ENCODE measurements at regions not wholly inside any gene's neighbourhood (a gene's known extent, or its start where the extent isn't known, plus 50 kb on each side); places are given as distances from the start of the nearest gene placed in this dataset.

GRCh38 chr21:32132409-32132808 is 146.4 kb downstream of the MIS18A start:
- no peak for DNase-seq

GRCh38 chr21:32131960-32132359 is 146.9 kb downstream of the MIS18A start:
- no peak for DNase-seq

GRCh38 chr21:32131164-32131563 is 147.7 kb downstream of the MIS18A start:
- DNase-seq: no peak

DNA sequence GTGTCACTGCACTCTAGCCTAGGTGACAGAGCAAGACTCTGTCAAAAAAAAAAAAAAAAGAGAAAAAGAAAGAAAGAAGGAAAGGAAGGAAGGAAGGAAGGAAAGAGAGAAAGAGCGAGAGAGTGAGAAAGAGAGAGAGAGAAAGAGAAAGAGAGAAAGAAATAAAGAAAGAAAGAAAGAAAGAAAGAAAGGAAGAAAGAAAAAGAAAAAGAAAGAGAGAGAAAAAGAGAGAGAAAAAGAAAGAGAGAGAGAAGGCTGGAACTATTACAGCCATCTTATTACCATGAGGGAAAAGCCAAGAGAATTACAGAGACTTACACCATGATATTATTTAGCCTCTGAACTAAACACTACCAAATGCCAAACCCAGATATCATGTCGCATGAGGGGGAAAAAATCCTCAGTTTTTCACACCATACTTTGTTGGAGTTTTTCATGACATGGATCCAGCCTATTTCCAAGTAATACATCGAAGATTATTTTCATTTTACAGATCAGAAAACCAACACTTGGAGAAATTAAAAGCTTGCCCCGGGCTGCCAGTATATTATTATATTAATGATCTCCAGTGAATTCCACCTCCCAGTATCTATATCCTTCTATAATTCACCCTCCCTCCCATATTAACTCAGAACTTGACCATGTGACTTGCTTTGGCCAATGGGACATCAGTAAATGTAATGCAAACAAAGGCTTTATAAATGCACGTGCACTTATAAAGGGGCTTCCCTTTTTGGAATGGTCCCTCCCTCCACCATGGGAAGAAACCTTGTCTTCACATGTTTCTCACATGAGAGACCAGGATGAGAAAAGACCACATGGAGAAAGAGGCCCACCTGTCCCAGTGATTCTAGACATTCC is 148.6 kb downstream of the MIS18A start:
- DNase-seq: no peak

DNA sequence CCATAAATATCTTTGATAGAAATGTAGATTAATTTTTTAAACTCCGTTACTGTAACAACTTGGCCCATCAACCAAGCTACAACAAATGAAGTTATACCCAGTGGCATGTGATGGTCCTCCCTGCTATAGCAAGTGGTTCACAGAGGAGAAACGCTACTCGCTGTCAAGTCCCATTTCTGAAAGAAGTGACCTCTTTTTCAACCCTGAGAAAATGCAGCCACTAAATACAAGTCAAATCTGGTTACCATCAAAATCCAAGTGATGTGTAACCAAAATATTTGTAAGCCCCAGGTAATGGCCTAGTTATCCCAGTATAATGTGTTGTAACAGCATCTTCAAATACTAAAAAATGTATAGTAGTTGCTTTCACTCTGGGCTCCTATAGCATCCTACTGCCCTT is 151.8 kb downstream of the MIS18A start:
- no peak for DNase-seq

- no peak for DNase-seq
These were observed 156.8 kb downstream of the MIS18A start for GRCh38 chr21:32122082-32122481.

- no peak for DNase-seq
These were observed 158.6 kb downstream of the MIS18A start for GRCh38 chr21:32120230-32120629.

DNA sequence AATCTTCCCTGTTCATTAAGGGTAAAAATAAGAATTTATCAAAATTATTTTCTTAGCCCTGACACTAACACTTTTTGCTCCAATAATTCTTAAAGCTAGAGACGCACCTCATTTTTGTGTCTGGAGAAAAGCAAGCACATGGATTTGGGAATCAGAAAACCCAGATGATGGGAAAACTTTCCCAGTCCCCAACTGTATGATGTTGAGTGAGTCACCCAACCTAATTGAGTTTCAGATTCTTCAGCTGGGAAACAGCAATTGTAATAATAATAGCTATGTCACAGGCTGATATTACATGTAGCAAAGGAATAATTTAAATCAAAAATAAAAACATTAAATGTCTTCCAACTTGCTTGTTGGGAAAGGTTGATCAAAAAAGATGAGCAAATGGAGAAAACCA is 159.0 kb downstream of the MIS18A start:
- DNase-seq: no peak

DNA sequence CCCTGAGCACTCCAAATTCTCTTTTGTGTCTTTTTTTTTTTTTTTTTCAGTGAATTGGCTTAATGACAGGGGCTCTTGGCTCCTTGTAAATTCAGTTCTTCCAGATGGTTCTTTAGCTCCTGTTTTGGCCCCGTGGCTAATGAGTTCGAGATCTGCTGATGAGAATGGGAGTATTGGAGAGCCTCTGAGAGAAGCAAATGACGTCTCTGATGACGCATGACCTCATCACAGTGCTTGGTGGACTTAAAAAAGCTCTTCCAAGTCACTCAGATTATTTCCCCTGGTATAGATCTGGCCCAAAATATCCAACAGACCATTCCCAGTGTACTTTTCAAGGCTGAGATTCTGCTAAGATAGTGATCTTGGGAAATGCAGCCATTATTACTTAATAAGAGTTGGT is 159.5 kb downstream of the MIS18A start:
- DNase-seq: no peak

DNA sequence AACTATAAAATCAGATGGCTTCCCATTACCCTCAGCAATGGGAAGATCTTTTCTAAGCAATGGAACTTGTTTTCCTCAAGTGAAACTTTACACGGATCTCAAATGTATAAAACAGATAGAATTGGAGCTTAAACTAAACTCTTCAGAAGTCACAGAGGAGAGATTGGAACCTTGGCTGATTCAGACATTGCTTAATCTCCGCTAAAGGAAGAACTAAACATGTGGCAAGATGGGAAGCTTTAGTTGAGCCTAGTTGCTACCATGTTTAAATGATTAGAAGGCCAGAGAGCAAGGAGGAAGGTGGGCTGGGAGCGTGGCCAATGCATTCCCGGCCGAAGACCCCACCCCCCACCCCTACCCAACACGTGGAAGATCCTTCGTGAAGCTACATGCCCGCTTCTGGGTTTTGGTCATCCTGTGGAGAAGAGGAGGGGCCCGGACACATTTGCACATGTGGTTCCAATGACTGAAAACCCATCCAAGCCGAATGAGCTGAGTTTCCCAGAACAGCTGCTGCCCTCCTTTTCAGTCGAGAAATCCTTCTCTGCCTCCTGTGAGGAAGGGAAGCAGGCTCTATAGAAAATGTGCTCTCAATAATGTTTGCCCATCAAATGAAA is 164.3 kb downstream of the MIS18A start:
- no peak for DNase-seq

DNA sequence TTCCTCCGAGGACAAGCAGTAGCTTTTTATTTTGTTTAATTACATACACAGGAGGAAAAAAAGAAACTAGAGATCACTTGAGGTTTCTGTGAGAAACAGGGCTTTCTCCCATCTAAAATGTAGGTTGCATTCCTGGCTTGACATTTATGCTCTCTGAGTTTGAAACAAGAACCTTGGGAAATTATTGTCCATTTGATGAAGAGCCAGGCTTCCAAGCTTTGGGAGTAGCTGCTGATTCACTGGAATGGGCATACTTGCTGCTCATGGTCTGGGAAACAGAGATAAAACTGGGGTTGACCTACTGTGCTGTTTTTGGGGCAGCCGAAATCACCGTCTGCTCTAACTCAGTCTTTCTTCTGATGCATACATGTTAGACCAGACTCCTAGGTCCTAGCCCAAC is 165.4 kb downstream of the MIS18A start:
- no peak for DNase-seq

DNA sequence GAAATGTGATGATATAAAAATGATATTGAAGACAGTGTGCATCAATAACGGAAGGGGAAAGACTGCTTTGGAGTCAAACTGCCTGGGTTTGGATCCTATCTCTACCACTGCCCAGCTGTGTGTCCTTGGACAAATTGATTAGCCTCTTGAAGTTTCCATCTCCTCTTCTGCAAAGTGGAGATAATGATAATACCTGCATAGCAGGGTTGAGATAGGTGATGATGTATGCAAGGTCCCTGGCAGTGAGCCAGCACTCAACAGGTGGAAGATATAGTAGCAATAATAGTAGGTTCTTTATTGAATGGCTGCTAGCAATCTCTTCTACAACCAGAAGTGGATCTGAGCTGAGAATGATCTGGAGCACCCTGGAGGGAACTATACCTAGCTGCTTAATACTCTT is 166.7 kb downstream of the MIS18A start:
- DNase-seq: no peak

GRCh38 chr21:32108566-32108965 is 170.3 kb downstream of the MIS18A start:
- no peak for DNase-seq

DNA sequence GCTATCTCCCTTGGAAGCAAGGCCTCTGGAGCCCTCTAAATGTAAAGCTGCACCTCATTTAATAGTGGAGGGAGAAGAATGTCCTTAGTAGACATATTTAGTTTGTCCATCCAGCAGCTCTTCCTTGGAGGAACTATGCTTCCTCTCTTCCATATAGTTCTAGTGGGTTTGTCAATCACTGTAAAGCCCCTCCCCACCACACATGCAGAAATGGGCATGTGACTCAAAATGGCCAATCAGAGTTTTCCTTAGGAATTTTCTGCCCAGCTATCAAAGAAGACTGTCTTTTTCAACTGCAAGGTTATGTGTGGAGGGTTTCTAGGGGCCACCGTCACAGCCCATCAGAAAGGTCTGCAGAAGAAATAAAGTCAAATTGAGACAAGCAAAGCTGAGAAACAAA is 175.5 kb downstream of the MIS18A start:
- DNase-seq: no peak

- DNase-seq: no peak
These were observed 176.4 kb downstream of the MIS18A start for GRCh38 chr21:32102426-32102825.

- DNase-seq: no peak
These were observed 177.6 kb downstream of the MIS18A start for GRCh38 chr21:32101277-32101676.

DNA sequence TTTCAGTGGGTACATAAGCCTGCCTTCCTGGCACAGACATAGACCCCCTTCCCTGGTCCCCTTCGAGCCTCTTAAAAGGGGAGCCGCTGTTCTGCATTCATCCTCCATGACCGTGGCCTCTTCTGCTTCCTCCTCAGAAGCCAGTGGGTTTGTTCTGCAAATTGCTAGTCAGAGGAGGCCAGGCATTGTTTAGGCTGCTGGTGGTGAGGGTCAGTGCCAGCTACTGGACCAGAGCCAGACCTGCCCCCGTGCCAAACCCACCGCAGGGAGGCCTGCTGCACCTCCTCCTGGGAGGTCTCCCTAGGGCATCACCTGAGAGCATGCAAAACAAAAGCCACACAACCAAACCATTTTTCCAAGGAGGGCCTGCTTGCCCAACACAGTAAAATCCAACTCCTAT is 178.4 kb downstream of the MIS18A start:
- DNase-seq: no peak

GRCh38 chr21:32099812-32100416 is 178.9 kb downstream of the MIS18A start:
- DNase-seq: no peak

DNA sequence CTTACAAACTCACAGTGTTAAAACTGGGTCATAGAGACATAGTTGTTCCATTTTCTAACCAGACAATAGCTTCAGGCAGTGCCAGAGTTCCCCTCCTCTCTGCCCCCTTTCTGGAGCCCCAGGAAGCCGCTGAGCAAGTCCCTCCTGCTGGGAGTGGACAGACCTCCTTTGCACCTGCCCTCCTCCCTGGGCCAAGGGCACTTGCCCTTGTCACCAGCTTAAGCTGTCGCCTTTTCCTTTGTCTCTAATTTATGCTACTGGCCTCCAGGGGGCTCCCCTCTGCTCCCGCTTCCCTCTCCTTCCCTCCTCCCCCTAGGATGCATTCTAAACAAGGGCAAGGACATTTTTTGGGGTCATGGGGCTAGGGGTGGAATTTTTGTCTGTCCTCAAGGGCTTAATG is 182.4 kb downstream of the MIS18A start:
- no peak for DNase-seq

DNA sequence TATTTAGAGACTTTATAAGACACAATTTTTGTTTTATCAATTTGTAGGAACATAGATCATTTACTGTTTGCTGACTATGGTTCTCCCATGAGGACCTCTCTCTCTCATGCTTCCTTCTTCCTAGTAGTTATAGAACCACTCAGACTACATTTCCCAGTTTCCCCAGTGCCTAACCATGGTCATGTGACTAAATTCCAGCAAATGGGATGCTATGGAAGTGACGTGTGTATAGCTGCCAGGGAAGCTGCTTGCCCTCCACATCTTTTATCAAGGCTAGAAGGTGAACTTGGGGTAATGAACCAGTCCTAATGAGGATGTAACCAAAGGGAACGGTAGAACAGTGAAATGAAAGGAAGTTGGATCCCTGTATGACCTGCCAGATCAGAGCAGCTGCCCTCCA is 184.0 kb downstream of the MIS18A start:
- no peak for DNase-seq

- no peak for DNase-seq
These were observed 185.0 kb downstream of the MIS18A start for GRCh38 chr21:32093646-32094462.

- no peak for DNase-seq
These were observed 187.9 kb downstream of the MIS18A start for GRCh38 chr21:32090956-32091355.

- no peak for DNase-seq
These were observed 189.1 kb downstream of the MIS18A start for GRCh38 chr21:32089766-32090165.
